Panc1 (cell line): ENCODE measurements at regions not wholly inside any gene's neighbourhood (a gene's known extent, or its start where the extent isn't known, plus 50 kb on each side); places are given as distances from the start of the nearest gene placed in this dataset.

ENCODE experiments used
- ATAC-seq: fragments of 200-7000 bp; cut with Tn5 transposase; 2 replicates; pipeline ENCODE4 v1.9.1; 2020; ENCODE audit warnings: mild to moderate bottlenecking, moderate library complexity
- BruUV-seq: library from RNA; stranded (reverse); fragments of 400-500 nt; replicated peaks from 2 replicates; lab custom pipeline; 2021; lab: Mats Ljungman, UMichigan
- CTCF ChIA-PET: fragments of 300-600 bp; sonication (Branson Sonifier 250); formaldehyde crosslinking; loops from one replicate; lab custom pipeline; 2022; ENCODE audit warnings: antibody characterized with exemption; lab: Charles Lee
- POLR2A ChIA-PET: fragments of 300-600 bp; sonication (Branson Sonifier 250); formaldehyde crosslinking; loops from one replicate; lab custom pipeline; 2022; ENCODE audit warnings: antibody characterized with exemption; lab: Charles Lee
- DNase-seq: peaks from one replicate; pipeline ENCODE4 v3.0.0-alpha.2; 2010; ENCODE audit warnings: low read depth, low spot score
- H3K27ac ChIP-seq: 2 replicates; pipeline ENCODE4 v1.5.1; 2011; ENCODE audit warnings: mild to moderate bottlenecking, low read length, inconsistent platforms
- H3K27me3 ChIP-seq: fragments of 200-500 bp; sonication (Bioruptor generic); 2 replicates; pipeline ENCODE4 v1.6.0; 2014; ENCODE audit warnings: low read length, inconsistent platforms; ENCODE audit not compliant: control insufficient read depth, insufficient read depth
- H3K36me3 ChIP-seq: fragments of 200-500 bp; sonication (Bioruptor generic); 2 replicates; pipeline ENCODE4 v1.5.1; 2014; ENCODE audit warnings: inconsistent platforms, mild to moderate bottlenecking, low read length, moderate library complexity; ENCODE audit not compliant: control insufficient read depth, insufficient read depth
- H3K4me1 ChIP-seq: 2 replicates; pipeline ENCODE4 v1.5.1; 2011; ENCODE audit warnings: inconsistent platforms, mild to moderate bottlenecking, low read length, moderate library complexity; ENCODE audit not compliant: control insufficient read depth, insufficient read depth
- H3K4me3 ChIP-seq, 2 experiments: 2 replicates each; pipeline ENCODE4 v1.5.1; 2011 to 2012; ENCODE audit warnings: low read depth in 2 of 2, low read length in 2 of 2, mild to moderate bottlenecking in 2 of 2, inconsistent platforms in 1 of 2, moderate library complexity in 1 of 2
- H3K9me3 ChIP-seq: fragments of 200-500 bp; sonication (Bioruptor generic); 2 replicates; pipeline ENCODE4 v1.5.1; 2014; ENCODE audit warnings: low read depth, mild to moderate bottlenecking, inconsistent platforms, low read length, moderate library complexity; ENCODE audit not compliant: control insufficient read depth, insufficient read depth
- CTCF ChIP-seq: fragments of 450-650 bp; IDR thresholded peaks from 2 replicates; pipeline ENCODE4 v1.5.1; 2017; ENCODE audit warnings: mild to moderate bottlenecking
- POLR2AphosphoS5 ChIP-seq: IDR thresholded peaks from 2 replicates; pipeline ENCODE4 v1.6.1; 2012; ENCODE audit warnings: mild to moderate bottlenecking, low read depth, low read length, moderate library complexity
- REST ChIP-seq, 2 experiments: IDR thresholded peaks; 2 replicates each; pipeline ENCODE4 v1.6.1; 2011 to 2012; ENCODE audit warnings: low read depth in 2 of 2, control low read depth in 1 of 2, low read length in 1 of 2, mild to moderate bottlenecking in 1 of 2, moderate library complexity in 1 of 2; ENCODE audit not compliant: insufficient read depth in 1 of 2
- SIN3A ChIP-seq: IDR thresholded peaks from 2 replicates; pipeline ENCODE4 v1.6.1; 2012; ENCODE audit warnings: low read depth, mild to moderate bottlenecking, low read length, moderate library complexity, borderline replicate concordance; ENCODE audit not compliant: insufficient read depth
- TCF7L2 ChIP-seq: IDR thresholded peaks from 2 replicates; pipeline ENCODE4 v1.6.1; 2011; ENCODE audit warnings: mild to moderate bottlenecking, low read depth, low read length, inconsistent platforms
- in situ Hi-C: cut with HindIII; loops from 2 replicates; pipeline ENCODE4 v1.10.0; 2016; ENCODE audit warnings: low sequenced_read_pairs, low pct_unique_long_range_greater_than_20kb
- intact Hi-C: fragments of 100-400 bp; cut with micrococcal nuclease; formaldehyde crosslinking; loops from one replicate; pipeline ENCODE4 v1.10.0; 2022; ENCODE audit not compliant: unreplicated experiment

- no peak for ATAC-seq
- CTCF ChIA-PET = no interaction called here
Observed at GRCh38 chr16:8127070-8127469, 463.2 kb downstream of the TMEM114 start.

GRCh38 chr16:8126313-8126712, 464.0 kb downstream of the TMEM114 start:
- BruUV-seq = no TSS peak

More at GRCh38 chr16:8127070-8127469, 463.2 kb downstream of the TMEM114 start:
- Histone ChIP-seq H3K4me1 (no peaks in the 10 kb centered on the region), H3K9me3 (no peaks in the 10 kb centered on the region), H3K4me3 (no peak overlapping the region), H3K36me3 (no peaks in the 10 kb centered on the region), H3K27me3 (no peaks in the 10 kb centered on the region), H3K27ac (no peak overlapping the region)
- TF ChIP-seq SIN3A (no peak), REST (IDR thresholded peaks at IDR 0.05; ENCODE audit: insufficient read depth in 1 of 2, low read depth in 2 of 2, low read length in 1 of 2) (no peak), POLR2AphosphoS5 (no peak), TCF7L2 (no peak), CTCF (no peak)
- in situ Hi-C loops (no loop called here), intact Hi-C loops (no loop called here)
- DNase-seq = no peak
- no TSS peak for BruUV-seq
- POLR2A ChIA-PET = no interaction called here

More at GRCh38 chr16:8126313-8126712, 464.0 kb downstream of the TMEM114 start:
- no peak for TF ChIP-seq POLR2AphosphoS5
- no peak for TF ChIP-seq TCF7L2
- TF ChIP-seq SIN3A = no peak
- no peak for TF ChIP-seq CTCF
- TF ChIP-seq REST (IDR thresholded peaks at IDR 0.05; ENCODE audit: insufficient read depth in 1 of 2, low read depth in 2 of 2, low read length in 1 of 2) = no peak
- Histone ChIP-seq H3K4me1 (no peaks in the 10 kb centered on the region), H3K9me3 (no peaks in the 10 kb centered on the region), H3K4me3 (no peak overlapping the region), H3K27ac (no peak overlapping the region), H3K27me3 (no peaks in the 10 kb centered on the region), H3K36me3 (no peaks in the 10 kb centered on the region)
- no peak for ATAC-seq
- intact Hi-C loops = no loop called here
- ChIA-PET POLR2A (no interaction called here), CTCF (no interaction called here)
- in situ Hi-C loops = no loop called here
- DNase-seq = no peak
